Activated B cell treated with CpG ODN at 0.5 μM for 24 hours (primary cell): ENCODE measurements at regions not wholly inside any gene's neighbourhood (a gene's known extent, or its start where the extent isn't known, plus 50 kb on each side); places are given as distances from the start of the nearest gene placed in this dataset.

Experiments used
- ATAC-seq: fragments of 200-7000 bp; cut with Tn5 transposase; one replicate; pipeline ENCODE4 v1.10.0; 2021; ENCODE audit warnings: low read depth, mild to moderate bottlenecking, moderate library complexity
- CTCF ChIA-PET: fragments of 350-600 bp; sonication (Branson Sonifier 250); formaldehyde crosslinking; loops from one replicate; lab custom pipeline; 2021; ENCODE audit warnings: antibody characterized with exemption; lab: Charles Lee
- POLR2A ChIA-PET: fragments of 350-600 bp; sonication (Branson Sonifier 250); formaldehyde crosslinking; loops from one replicate; lab custom pipeline; 2021; ENCODE audit warnings: antibody characterized with exemption; lab: Charles Lee
- DNase-seq: peaks from one replicate; pipeline ENCODE4 v3.0.0; 2022
- H3K27ac Mint-ChIP-seq: one replicate; pipeline ENCODE4 v1.8.0; 2020; ENCODE audit warnings: mixed read lengths
- H3K27me3 Mint-ChIP-seq: one replicate; pipeline ENCODE4 v1.8.0; 2021; ENCODE audit warnings: mixed read lengths
- H3K36me3 Mint-ChIP-seq: one replicate; pipeline ENCODE4 v1.8.0; 2021; ENCODE audit warnings: low read depth, mixed read lengths
- H3K4me1 Mint-ChIP-seq: one replicate; pipeline ENCODE4 v1.8.0; 2021; ENCODE audit warnings: mixed read lengths
- H3K4me3 Mint-ChIP-seq: one replicate; pipeline ENCODE4 v1.8.0; 2020; ENCODE audit warnings: mild to moderate bottlenecking, mixed read lengths
- H3K9me3 Mint-ChIP-seq: one replicate; pipeline ENCODE4 v1.8.0; 2020; ENCODE audit warnings: mixed read lengths
- CTCF ChIP-seq: fragments of 200-600 bp; IDR thresholded peaks from one replicate; pipeline ENCODE4 v1.8.0; 2022; ENCODE audit warnings: antibody characterized with exemption, mild to moderate bottlenecking
- intact Hi-C: fragments of 100-400 bp; cut with micrococcal nuclease; formaldehyde crosslinking; loops from one replicate; pipeline ENCODE4 v1.15.1; 2024

GRCh38 chr6:165173484-165173883, 135.9 kb downstream of the C6orf118 start:
- no peak overlapping the region for H3K27ac Mint-ChIP-seq
- intact Hi-C loops: no loop called here
- H3K27me3 Mint-ChIP-seq: no peaks in the 10 kb centered on the region
- no peaks in the 10 kb centered on the region for H3K36me3 Mint-ChIP-seq
- no peak overlapping the region for H3K4me3 Mint-ChIP-seq
- ATAC-seq (no peak), DNase-seq (no peak)
- no peaks in the 10 kb centered on the region for H3K4me1 Mint-ChIP-seq
- CTCF ChIA-PET: no interaction called here
- H3K9me3 Mint-ChIP-seq: peaks cover 8% of the 10 kb centered on the region
- TF ChIP-seq CTCF: no peak
- POLR2A ChIA-PET: no interaction called here

- Mint-ChIP-seq H3K27me3 (no peaks in the 10 kb centered on the region), H3K36me3 (no peaks in the 10 kb centered on the region), H3K9me3 (peaks cover 17% of the 10 kb centered on the region), H3K4me3 (no peak overlapping the region), H3K27ac (no peak overlapping the region), H3K4me1 (no peaks in the 10 kb centered on the region)
- ATAC-seq: no peak
- ChIA-PET POLR2A (no interaction called here), CTCF (no interaction called here)
- no peak for TF ChIP-seq CTCF
- intact Hi-C loops: no loop called here
- no peak for DNase-seq
These were observed 141.5 kb downstream of the C6orf118 start for GRCh38 chr6:165167861-165168260.

- CTCF ChIA-PET: no interaction called here
- Mint-ChIP-seq H3K36me3 (no peaks in the 10 kb centered on the region), H3K4me3 (no peak overlapping the region), H3K4me1 (no peaks in the 10 kb centered on the region), H3K27me3 (no peaks in the 10 kb centered on the region), H3K27ac (no peak overlapping the region), H3K9me3 (peaks cover 17% of the 10 kb centered on the region)
- POLR2A ChIA-PET: no interaction called here
- ATAC-seq: no peak
- no peak for DNase-seq
- intact Hi-C loops: no loop called here
- TF ChIP-seq CTCF: no peak
These were observed 142.1 kb downstream of the C6orf118 start for GRCh38 chr6:165167311-165167710.

- H3K4me1 Mint-ChIP-seq: no peaks in the 10 kb centered on the region
- no peak for TF ChIP-seq CTCF
- no peak overlapping the region for H3K4me3 Mint-ChIP-seq
- DNase-seq: no peak
- H3K36me3 Mint-ChIP-seq: no peaks in the 10 kb centered on the region
- intact Hi-C loops: no loop called here
- peaks cover 15% of the 10 kb centered on the region for H3K9me3 Mint-ChIP-seq
- ChIA-PET POLR2A (no interaction called here), CTCF (no interaction called here)
- H3K27me3 Mint-ChIP-seq: no peaks in the 10 kb centered on the region
- ATAC-seq: no peak
- H3K27ac Mint-ChIP-seq: no peak overlapping the region
These were observed 145.9 kb downstream of the C6orf118 start for GRCh38 chr6:165163519-165163918.

- intact Hi-C loops: no loop called here
- Mint-ChIP-seq H3K4me1 (no peaks in the 10 kb centered on the region), H3K36me3 (no peaks in the 10 kb centered on the region), H3K9me3 (peaks cover 7% of the 10 kb centered on the region), H3K27ac (no peak overlapping the region), H3K27me3 (no peaks in the 10 kb centered on the region), H3K4me3 (no peak overlapping the region)
- ChIA-PET CTCF (no interaction called here), POLR2A (no interaction called here)
- DNase-seq (no peak), ATAC-seq (no peak)
- no peak for TF ChIP-seq CTCF
These were observed 149.9 kb downstream of the C6orf118 start for GRCh38 chr6:165159460-165159859.
